MG63 (cell line): ENCODE measurements at regions not wholly inside any gene's neighbourhood (a gene's known extent, or its start where the extent isn't known, plus 50 kb on each side); places are given as distances from the start of the nearest gene placed in this dataset.

Source experiments
- DNase-seq: peaks from one replicate; pipeline ENCODE4 v3.0.0-alpha.2; 2020
- H3K27me3 ChIP-seq: fragments of 250-450 bp; sonication (Bioruptor Pico); 2 replicates; pipeline ENCODE4 v1.5.1; 2020; ENCODE audit warnings: mild to moderate bottlenecking, moderate library complexity
- H3K36me3 ChIP-seq: fragments of 250-450 bp; sonication (Bioruptor Pico); 2 replicates; pipeline ENCODE4 v1.5.1; 2020; ENCODE audit warnings: mild to moderate bottlenecking, moderate library complexity
- H3K4me3 ChIP-seq: fragments of 250-450 bp; sonication (Bioruptor Pico); 2 replicates; pipeline ENCODE4 v1.5.1; 2020; ENCODE audit warnings: mild to moderate bottlenecking, moderate library complexity
- H3K9me3 ChIP-seq: fragments of 250-450 bp; sonication (Bioruptor Pico); 2 replicates; pipeline ENCODE4 v1.5.1; 2020; ENCODE audit warnings: mild to moderate bottlenecking, moderate library complexity

- no peak overlapping the region for H3K4me3 ChIP-seq
- no peak for DNase-seq
- H3K36me3 ChIP-seq, result no peaks in the 10 kb centered on the region
- H3K27me3 ChIP-seq, result no peaks in the 10 kb centered on the region
- H3K9me3 ChIP-seq, result no peaks in the 10 kb centered on the region
Measured at GRCh38 chr2:59997371-59997770, 556.1 kb downstream of the BCL11A start.

DNA sequence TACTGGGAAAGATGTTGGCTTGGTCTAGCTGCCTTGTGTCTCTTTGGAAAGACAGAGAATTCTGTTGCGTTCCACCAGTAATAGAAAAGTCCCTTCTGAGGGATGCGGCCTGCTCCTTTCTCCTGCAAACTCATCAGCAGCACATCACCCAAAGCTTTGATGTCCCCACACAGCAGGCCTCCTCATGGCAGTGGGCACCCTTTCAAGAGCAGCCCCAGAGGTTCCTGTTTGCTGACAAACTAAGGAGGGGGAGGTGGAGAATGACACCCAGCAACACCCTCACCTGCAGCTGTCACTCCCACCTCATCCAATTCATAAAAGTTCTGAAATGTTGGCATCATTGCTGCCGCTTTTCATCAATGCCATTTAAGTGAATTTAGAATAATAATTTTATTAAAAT lies 556.6 kb downstream of the BCL11A start:
- H3K9me3 ChIP-seq, result no peaks in the 10 kb centered on the region
- H3K4me3 ChIP-seq, result no peak overlapping the region
- no peaks in the 10 kb centered on the region for H3K27me3 ChIP-seq
- DNase-seq, result no peak
- H3K36me3 ChIP-seq, result no peaks in the 10 kb centered on the region

- no peak overlapping the region for H3K4me3 ChIP-seq
- DNase-seq, result no peak
- H3K9me3 ChIP-seq, result no peaks in the 10 kb centered on the region
- H3K27me3 ChIP-seq, result no peaks in the 10 kb centered on the region
- no peaks in the 10 kb centered on the region for H3K36me3 ChIP-seq
Measured at GRCh38 chr2:59993726-59994125, 559.7 kb downstream of the BCL11A start.

DNA sequence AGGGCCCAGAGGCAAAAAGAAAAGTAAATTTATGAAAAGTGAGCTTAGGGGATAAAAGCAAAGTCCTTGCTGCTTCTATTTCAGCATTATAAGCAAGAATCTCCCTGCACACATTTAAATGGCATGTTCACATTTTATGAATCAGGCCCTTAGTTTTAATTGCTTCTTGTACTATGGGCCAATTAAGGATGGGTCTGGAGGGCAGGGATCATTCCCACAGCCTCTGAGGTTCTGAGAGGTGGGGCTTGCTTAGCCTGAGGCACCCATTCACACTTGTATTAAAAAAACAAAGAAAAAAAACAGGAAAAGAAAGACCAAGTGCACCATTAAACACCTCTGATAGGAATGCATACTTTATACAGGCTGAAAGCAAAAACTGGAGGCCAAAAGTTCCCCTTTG lies 565.1 kb downstream of the BCL11A start:
- Histone ChIP-seq H3K9me3 (no peaks in the 10 kb centered on the region), H3K4me3 (no peak overlapping the region), H3K36me3 (no peaks in the 10 kb centered on the region), H3K27me3 (no peaks in the 10 kb centered on the region)
- DNase-seq, result no peak

- H3K36me3 ChIP-seq, result no peaks in the 10 kb centered on the region
- no peak for DNase-seq
- no peak overlapping the region for H3K4me3 ChIP-seq
- H3K9me3 ChIP-seq, result no peaks in the 10 kb centered on the region
- no peaks in the 10 kb centered on the region for H3K27me3 ChIP-seq
Measured at GRCh38 chr2:59986511-59986910, 566.9 kb downstream of the BCL11A start.

- Histone ChIP-seq H3K27me3 (no peaks in the 10 kb centered on the region), H3K36me3 (no peaks in the 10 kb centered on the region), H3K9me3 (no peaks in the 10 kb centered on the region), H3K4me3 (no peak overlapping the region)
- DNase-seq, result no peak
Measured at GRCh38 chr2:59985923-59986322, 567.5 kb downstream of the BCL11A start.

GRCh38 chr2:59974051-59974766 lies 579.2 kb downstream of the BCL11A start:
- H3K9me3 ChIP-seq, result no peaks in the 10 kb centered on the region
- DNase-seq, result no peak
- no peaks in the 10 kb centered on the region for H3K36me3 ChIP-seq
- no peak overlapping the region for H3K4me3 ChIP-seq
- no peaks in the 10 kb centered on the region for H3K27me3 ChIP-seq

DNA sequence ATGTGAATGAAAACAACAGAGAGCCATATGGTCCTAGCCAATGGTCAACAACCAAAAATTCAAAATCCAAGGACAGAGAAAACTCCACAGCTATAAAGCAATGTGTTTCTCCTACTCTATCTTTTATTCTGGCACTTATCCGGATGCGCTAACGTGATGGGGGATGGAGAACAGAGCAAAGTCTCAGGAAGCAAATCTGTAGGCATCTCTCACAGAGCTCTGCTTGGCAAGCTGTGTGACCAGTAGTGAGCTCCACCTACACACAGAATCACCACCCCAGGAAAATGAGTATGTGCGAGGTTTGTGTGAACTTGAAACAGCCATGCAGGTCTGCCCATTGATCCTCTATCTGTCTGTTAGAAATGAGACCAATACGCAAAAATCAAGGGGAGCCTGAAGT lies 584.3 kb downstream of the BCL11A start:
- H3K27me3 ChIP-seq, result no peaks in the 10 kb centered on the region
- H3K9me3 ChIP-seq, result no peaks in the 10 kb centered on the region
- DNase-seq, result no peak
- H3K36me3 ChIP-seq, result no peaks in the 10 kb centered on the region
- H3K4me3 ChIP-seq, result no peak overlapping the region

DNA sequence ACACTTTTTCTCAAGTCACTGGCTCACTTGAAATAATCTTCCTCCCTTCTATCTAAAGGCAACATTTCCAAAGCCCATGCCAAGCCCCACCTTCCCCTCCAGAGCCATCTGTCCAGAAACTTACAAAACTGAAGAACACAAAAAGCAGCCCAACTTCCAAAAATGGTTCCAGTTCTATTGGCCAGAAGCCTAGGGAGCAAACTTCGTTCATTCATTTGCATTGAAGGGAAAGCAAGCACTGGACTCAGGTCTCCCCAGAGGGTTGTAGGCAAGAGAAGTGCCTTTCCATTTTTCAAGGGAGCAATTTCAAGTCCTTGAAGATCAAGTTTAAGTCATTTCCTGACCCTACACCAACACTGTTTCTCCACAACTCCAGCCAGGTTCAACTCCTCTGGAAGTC lies 585.0 kb downstream of the BCL11A start:
- no peak for DNase-seq
- Histone ChIP-seq H3K36me3 (no peaks in the 10 kb centered on the region), H3K4me3 (no peak overlapping the region), H3K9me3 (no peaks in the 10 kb centered on the region), H3K27me3 (no peaks in the 10 kb centered on the region)

- DNase-seq, result no peak
- Histone ChIP-seq H3K27me3 (no peaks in the 10 kb centered on the region), H3K36me3 (no peaks in the 10 kb centered on the region), H3K4me3 (no peak overlapping the region), H3K9me3 (no peaks in the 10 kb centered on the region)
Measured at GRCh38 chr2:59967691-59968090, 585.8 kb downstream of the BCL11A start.

- Histone ChIP-seq H3K36me3 (no peaks in the 10 kb centered on the region), H3K4me3 (no peak overlapping the region), H3K9me3 (no peaks in the 10 kb centered on the region), H3K27me3 (no peaks in the 10 kb centered on the region)
- no peak for DNase-seq
Measured at GRCh38 chr2:59963157-59963556, 590.3 kb downstream of the BCL11A start.

- H3K27me3 ChIP-seq, result no peaks in the 10 kb centered on the region
- H3K9me3 ChIP-seq, result no peaks in the 10 kb centered on the region
- no peak for DNase-seq
Measured at GRCh38 chr2:59961746-59962145, 591.7 kb downstream of the BCL11A start.

GRCh38 chr2:59959944-59960343 lies 593.5 kb downstream of the BCL11A start:
- Histone ChIP-seq H3K27me3 (no peaks in the 10 kb centered on the region), H3K36me3 (no peaks in the 10 kb centered on the region), H3K4me3 (no peak overlapping the region), H3K9me3 (no peaks in the 10 kb centered on the region)
- DNase-seq, result no peak

More at GRCh38 chr2:59961746-59962145, 591.7 kb downstream of the BCL11A start:
- H3K36me3 ChIP-seq, result no peaks in the 10 kb centered on the region
- H3K4me3 ChIP-seq, result no peak overlapping the region

- H3K27me3 ChIP-seq, result no peaks in the 10 kb centered on the region
- H3K36me3 ChIP-seq, result no peaks in the 10 kb centered on the region
- no peaks in the 10 kb centered on the region for H3K9me3 ChIP-seq
- DNase-seq, result no peak
- no peak overlapping the region for H3K4me3 ChIP-seq
Measured at GRCh38 chr2:59957504-59957903, 596.0 kb downstream of the BCL11A start.

DNA sequence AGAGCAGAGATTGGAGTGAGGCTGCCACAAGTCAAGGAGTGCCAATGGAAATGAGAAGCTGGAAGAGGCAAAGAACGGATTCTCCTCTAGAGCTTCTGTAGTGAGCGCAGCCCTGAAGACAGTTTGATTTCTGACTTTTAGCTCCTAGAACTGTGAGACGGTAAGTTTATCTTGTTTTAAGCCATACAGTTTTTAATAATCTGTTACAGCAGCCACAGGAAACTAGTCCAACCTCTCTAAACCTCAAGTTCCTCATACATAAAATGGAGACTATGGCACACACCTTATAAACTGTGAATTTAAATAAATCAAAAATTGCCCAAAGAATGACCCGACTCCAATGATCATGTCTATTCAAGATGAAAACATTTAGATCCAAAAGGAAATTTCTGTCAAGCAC lies 596.5 kb downstream of the BCL11A start:
- no peaks in the 10 kb centered on the region for H3K27me3 ChIP-seq
- no peaks in the 10 kb centered on the region for H3K36me3 ChIP-seq
- no peak for DNase-seq
- no peaks in the 10 kb centered on the region for H3K9me3 ChIP-seq
- H3K4me3 ChIP-seq, result no peak overlapping the region

DNA sequence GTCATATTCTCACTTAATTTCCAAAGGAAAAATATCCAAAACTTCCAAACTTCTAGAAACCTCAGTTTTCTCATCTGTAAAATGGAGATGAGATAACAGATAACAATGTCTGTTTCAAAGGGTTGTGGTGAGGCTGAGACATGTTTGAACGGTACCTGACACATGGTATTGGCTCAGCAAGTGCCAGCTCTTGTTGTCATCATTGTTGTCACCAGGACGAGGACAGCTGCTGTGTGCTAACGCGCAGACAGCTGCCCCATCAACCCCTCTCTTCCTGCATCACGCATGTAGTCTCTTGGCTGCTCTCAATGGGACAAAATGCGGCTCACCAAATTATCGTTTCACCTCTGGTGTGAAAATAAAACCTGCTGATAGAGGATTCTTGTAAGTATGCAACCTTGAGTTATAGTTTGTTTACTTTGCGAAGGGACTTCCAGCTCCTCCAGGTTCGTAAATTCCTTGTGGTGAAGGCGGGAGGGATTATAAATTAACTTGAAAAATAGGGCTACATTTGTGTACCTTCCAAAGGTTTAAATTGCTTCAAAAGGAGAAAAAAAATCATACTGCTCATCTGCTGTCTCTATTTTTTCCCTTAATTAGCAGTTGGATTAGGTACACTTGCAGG lies 605.4 kb downstream of the BCL11A start:
- Histone ChIP-seq H3K27me3 (no peaks in the 10 kb centered on the region), H3K4me3 (no peak overlapping the region), H3K36me3 (no peaks in the 10 kb centered on the region), H3K9me3 (no peaks in the 10 kb centered on the region)
- no peak for DNase-seq

- no peaks in the 10 kb centered on the region for H3K27me3 ChIP-seq
- no peaks in the 10 kb centered on the region for H3K9me3 ChIP-seq
- H3K36me3 ChIP-seq, result no peaks in the 10 kb centered on the region
- H3K4me3 ChIP-seq, result no peak overlapping the region
- no peak for DNase-seq
Measured at GRCh38 chr2:59947209-59947608, 606.2 kb downstream of the BCL11A start.

GRCh38 chr2:59939236-59939635 lies 614.2 kb downstream of the BCL11A start:
- Histone ChIP-seq H3K36me3 (no peaks in the 10 kb centered on the region), H3K27me3 (no peaks in the 10 kb centered on the region), H3K4me3 (no peak overlapping the region), H3K9me3 (no peaks in the 10 kb centered on the region)
- DNase-seq, result no peak
